GM23338 (cell line): ENCODE measurements at regions not wholly inside any gene's neighbourhood (a gene's known extent, or its start where the extent isn't known, plus 50 kb on each side); places are given as distances from the start of the nearest gene placed in this dataset.

Experiments used
- ATAC-seq: fragments of 200-7000 bp; cut with Tn5 transposase; 3 replicates; pipeline ENCODE4 v1.9.1; 2020
- DNase-seq: peaks from one replicate; pipeline ENCODE4 v3.0.0-alpha.2; 2015; ENCODE audit warnings: low spot score
- H2AFZ ChIP-seq: fragments of 200-600 bp; sonication (generic); 2 replicates; pipeline ENCODE4 v1.8.0; 2016; ENCODE audit warnings: antibody characterized with exemption, mild to moderate bottlenecking, moderate library complexity
- H3F3A ChIP-seq: fragments of 200-600 bp; sonication (generic); replicated peaks from 2 replicates; pipeline ENCODE4 v1.8.0; 2017; ENCODE audit warnings: antibody characterized with exemption, mixed run types, low read depth
- H3K27ac ChIP-seq: fragments of 200-600 bp; sonication (generic); 2 replicates; pipeline ENCODE4 v1.6.1; 2016; ENCODE audit warnings: low read depth
- H3K27me3 ChIP-seq: fragments of 200-600 bp; sonication (generic); 2 replicates; pipeline ENCODE4 v1.8.0; 2016; ENCODE audit warnings: mild to moderate bottlenecking, mixed run types, moderate library complexity; ENCODE audit not compliant: insufficient read depth
- H3K36me3 ChIP-seq: fragments of 200-600 bp; sonication (generic); 2 replicates; pipeline ENCODE4 v1.8.0; 2016; ENCODE audit warnings: mild to moderate bottlenecking; ENCODE audit not compliant: insufficient read depth
- H3K4me1 ChIP-seq: fragments of 200-600 bp; sonication (generic); 2 replicates; pipeline ENCODE4 v1.8.0; 2016; ENCODE audit warnings: mild to moderate bottlenecking, moderate library complexity; ENCODE audit not compliant: insufficient read depth
- H3K4me2 ChIP-seq: fragments of 200-600 bp; sonication (generic); 2 replicates; pipeline ENCODE4 v1.7.1; 2017; ENCODE audit warnings: mixed run types
- H3K4me3 ChIP-seq: fragments of 200-600 bp; sonication (generic); 2 replicates; pipeline ENCODE4 v1.6.1; 2016; ENCODE audit warnings: mixed run types
- H3K79me2 ChIP-seq: fragments of 200-600 bp; sonication (generic); replicated peaks from 2 replicates; pipeline ENCODE4 v1.8.0; 2017; ENCODE audit warnings: mild to moderate bottlenecking; ENCODE audit not compliant: insufficient read depth
- H3K9me2 ChIP-seq: fragments of 200-600 bp; sonication (generic); 2 replicates; pipeline ENCODE4 v1.8.0; 2017; ENCODE audit not compliant: insufficient read depth
- H4K20me1 ChIP-seq: fragments of 200-600 bp; sonication (generic); replicated peaks from 2 replicates; pipeline ENCODE4 v1.8.0; 2017; ENCODE audit warnings: mild to moderate bottlenecking; ENCODE audit not compliant: insufficient read depth
- H3K27ac Mint-ChIP-seq: 2 replicates; pipeline ENCODE4 v1.8.0; 2020; ENCODE audit warnings: inconsistent platforms, mild to moderate bottlenecking, moderate library complexity, mixed read lengths
- H3K27me3 Mint-ChIP-seq: 3 replicates; pipeline ENCODE4 v1.8.0; 2022; ENCODE audit warnings: low read depth, mild to moderate bottlenecking, moderate library complexity, mixed read lengths, inconsistent platforms; ENCODE audit not compliant: insufficient read depth, poor library complexity
- H3K36me3 Mint-ChIP-seq: 3 replicates; pipeline ENCODE4 v1.8.0; 2021; ENCODE audit warnings: low read depth, mild to moderate bottlenecking, inconsistent platforms, moderate library complexity, mixed read lengths
- H3K4me1 Mint-ChIP-seq: 3 replicates; pipeline ENCODE4 v1.8.0; 2020; ENCODE audit warnings: mild to moderate bottlenecking, inconsistent platforms, mixed read lengths
- H3K4me3 Mint-ChIP-seq: 3 replicates; pipeline ENCODE4 v1.8.0; 2021; ENCODE audit warnings: moderate library complexity, mild to moderate bottlenecking, inconsistent platforms, mixed read lengths
- H3K9me3 Mint-ChIP-seq: 3 replicates; pipeline ENCODE4 v1.8.0; 2020; ENCODE audit warnings: moderate library complexity, mild to moderate bottlenecking, inconsistent platforms, mixed read lengths
- CREB1 ChIP-seq: fragments of 250-450 bp; sonication (Bioruptor Pico); IDR thresholded peaks from 2 replicates; pipeline ENCODE4 v1.5.0; 2020; ENCODE audit warnings: low read depth, mild to moderate bottlenecking, moderate library complexity
- EZH2 ChIP-seq: fragments of 200-600 bp; sonication (generic); IDR thresholded peaks from one replicate; pipeline ENCODE4 v1.8.0; 2017; ENCODE audit warnings: antibody characterized with exemption, mild to moderate bottlenecking, low read depth; ENCODE audit not compliant: unreplicated experiment
- JUNB ChIP-seq: IDR thresholded peaks from one replicate; pipeline ENCODE4 v1.6.1; 2016; ENCODE audit warnings: antibody characterized with exemption; ENCODE audit not compliant: unreplicated experiment
- NANOG ChIP-seq: IDR thresholded peaks from 2 replicates; pipeline ENCODE4 v1.6.1; 2016; ENCODE audit warnings: antibody characterized with exemption, borderline replicate concordance
- STAT1 ChIP-seq: IDR thresholded peaks from one replicate; pipeline ENCODE4 v1.6.1; 2016; ENCODE audit warnings: antibody characterized with exemption; ENCODE audit not compliant: unreplicated experiment
- ZNF114 ChIP-seq: fragments of 250-450 bp; sonication (Bioruptor Pico); IDR thresholded peaks from 2 replicates; pipeline ENCODE4 v1.5.0; 2020; ENCODE audit warnings: mild to moderate bottlenecking, moderate library complexity
- ZNF331 ChIP-seq: fragments of 250-450 bp; sonication (Bioruptor Pico); IDR thresholded peaks from 2 replicates; pipeline ENCODE4 v1.5.0; 2020; ENCODE audit warnings: low read depth, mild to moderate bottlenecking, moderate library complexity
- TF ChIP-seq, protein P1 (sequence below): IDR thresholded peaks from 2 replicates; pipeline ENCODE4 v1.6.1; 2016; ENCODE audit warnings: antibody characterized with exemption
- TF ChIP-seq, protein P2 (sequence below): IDR thresholded peaks from one replicate; pipeline ENCODE4 v1.6.1; 2018; ENCODE audit warnings: antibody characterized with exemption; ENCODE audit not compliant: unreplicated experiment
- TF ChIP-seq, protein P3 (sequence below): fragments of 250-450 bp; sonication (Bioruptor Pico); IDR thresholded peaks from 2 replicates; pipeline ENCODE4 v1.5.0; 2020; ENCODE audit warnings: mild to moderate bottlenecking, moderate library complexity

DNA sequence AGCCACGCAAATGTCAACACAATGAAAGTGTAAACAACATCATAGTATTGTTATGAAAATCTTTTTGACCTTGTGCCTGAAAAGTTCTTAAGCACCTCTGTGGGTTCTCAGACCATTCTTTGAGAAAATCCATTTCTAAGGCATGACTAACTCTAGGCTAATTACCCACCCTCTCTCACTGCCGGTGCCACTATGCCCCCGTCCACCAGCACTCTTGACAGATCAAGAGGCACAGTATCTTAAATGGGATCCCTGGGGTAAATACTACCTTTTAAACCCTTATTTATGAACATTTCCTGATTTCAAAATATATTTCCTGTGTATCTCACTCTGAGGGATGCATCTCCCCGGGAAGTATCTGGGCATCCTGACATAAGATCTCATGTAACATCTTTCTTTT lies 607.5 kb downstream of the METTL15 start (continued):
- TF ChIP-seq ZNF331, result no peak
- no peak for TF ChIP-seq CREB1
- TF ChIP-seq, protein P1, sequence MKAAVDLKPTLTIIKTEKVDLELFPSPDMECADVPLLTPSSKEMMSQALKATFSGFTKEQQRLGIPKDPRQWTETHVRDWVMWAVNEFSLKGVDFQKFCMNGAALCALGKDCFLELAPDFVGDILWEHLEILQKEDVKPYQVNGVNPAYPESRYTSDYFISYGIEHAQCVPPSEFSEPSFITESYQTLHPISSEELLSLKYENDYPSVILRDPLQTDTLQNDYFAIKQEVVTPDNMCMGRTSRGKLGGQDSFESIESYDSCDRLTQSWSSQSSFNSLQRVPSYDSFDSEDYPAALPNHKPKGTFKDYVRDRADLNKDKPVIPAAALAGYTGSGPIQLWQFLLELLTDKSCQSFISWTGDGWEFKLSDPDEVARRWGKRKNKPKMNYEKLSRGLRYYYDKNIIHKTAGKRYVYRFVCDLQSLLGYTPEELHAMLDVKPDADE, result no peak
- TF ChIP-seq ZNF114 (CRISPR knock-in tag), result no peak
- TF ChIP-seq, protein P2, sequence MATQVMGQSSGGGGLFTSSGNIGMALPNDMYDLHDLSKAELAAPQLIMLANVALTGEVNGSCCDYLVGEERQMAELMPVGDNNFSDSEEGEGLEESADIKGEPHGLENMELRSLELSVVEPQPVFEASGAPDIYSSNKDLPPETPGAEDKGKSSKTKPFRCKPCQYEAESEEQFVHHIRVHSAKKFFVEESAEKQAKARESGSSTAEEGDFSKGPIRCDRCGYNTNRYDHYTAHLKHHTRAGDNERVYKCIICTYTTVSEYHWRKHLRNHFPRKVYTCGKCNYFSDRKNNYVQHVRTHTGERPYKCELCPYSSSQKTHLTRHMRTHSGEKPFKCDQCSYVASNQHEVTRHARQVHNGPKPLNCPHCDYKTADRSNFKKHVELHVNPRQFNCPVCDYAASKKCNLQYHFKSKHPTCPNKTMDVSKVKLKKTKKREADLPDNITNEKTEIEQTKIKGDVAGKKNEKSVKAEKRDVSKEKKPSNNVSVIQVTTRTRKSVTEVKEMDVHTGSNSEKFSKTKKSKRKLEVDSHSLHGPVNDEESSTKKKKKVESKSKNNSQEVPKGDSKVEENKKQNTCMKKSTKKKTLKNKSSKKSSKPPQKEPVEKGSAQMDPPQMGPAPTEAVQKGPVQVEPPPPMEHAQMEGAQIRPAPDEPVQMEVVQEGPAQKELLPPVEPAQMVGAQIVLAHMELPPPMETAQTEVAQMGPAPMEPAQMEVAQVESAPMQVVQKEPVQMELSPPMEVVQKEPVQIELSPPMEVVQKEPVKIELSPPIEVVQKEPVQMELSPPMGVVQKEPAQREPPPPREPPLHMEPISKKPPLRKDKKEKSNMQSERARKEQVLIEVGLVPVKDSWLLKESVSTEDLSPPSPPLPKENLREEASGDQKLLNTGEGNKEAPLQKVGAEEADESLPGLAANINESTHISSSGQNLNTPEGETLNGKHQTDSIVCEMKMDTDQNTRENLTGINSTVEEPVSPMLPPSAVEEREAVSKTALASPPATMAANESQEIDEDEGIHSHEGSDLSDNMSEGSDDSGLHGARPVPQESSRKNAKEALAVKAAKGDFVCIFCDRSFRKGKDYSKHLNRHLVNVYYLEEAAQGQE, result no peak

DNA sequence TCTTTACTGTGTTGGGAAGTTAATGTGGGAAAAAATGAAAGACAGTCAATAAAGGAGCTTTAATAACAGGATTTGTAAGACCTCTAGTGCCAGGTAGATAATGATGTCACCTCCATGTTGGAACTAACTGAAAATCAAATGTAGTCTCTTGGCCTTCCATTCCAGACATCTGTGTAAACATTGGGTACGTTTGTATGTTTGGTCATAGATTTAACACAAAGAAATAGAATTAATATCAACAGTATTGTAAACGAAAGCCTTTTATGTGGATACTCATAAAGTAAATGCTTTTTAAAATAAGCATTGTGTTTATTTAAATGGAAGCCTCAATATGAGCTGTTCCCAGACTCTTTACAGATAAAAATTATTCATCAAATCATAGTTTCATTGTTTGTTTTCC lies 605.7 kb downstream of the METTL15 start:
- Histone ChIP-seq H3K4me3 (no peak overlapping the region), H3K27ac (no peak overlapping the region), H3K4me2 (no peak overlapping the region), H3K36me3 (no peaks in the 10 kb centered on the region), H2AFZ (no peak overlapping the region), H3F3A (no peaks in the 10 kb centered on the region), H3K9me2 (no peaks in the 10 kb centered on the region), H3K27me3 (no peaks in the 10 kb centered on the region), H3K4me1 (peaks cover 16% of the 10 kb centered on the region), H3K79me2 (no peaks in the 10 kb centered on the region), H4K20me1 (no peaks in the 10 kb centered on the region)
- no peak overlapping the region for H3K27ac Mint-ChIP-seq
- no peak for ATAC-seq
- no peak overlapping the region for H3K4me3 Mint-ChIP-seq
- peaks cover 3% of the 10 kb centered on the region; the same call in 1 of the 3 replicates for H3K36me3 Mint-ChIP-seq
- H3K4me1 Mint-ChIP-seq, result peaks cover 19% of the 10 kb centered on the region
- peaks cover 2% of the 10 kb centered on the region for H3K27me3 Mint-ChIP-seq
- H3K9me3 Mint-ChIP-seq, result no peaks in the 10 kb centered on the region; the same call in 2 of the 3 replicates
- no peak for DNase-seq
- TF ChIP-seq STAT1 (no peak), ZNF114 (CRISPR knock-in tag) (no peak), NANOG (no peak), ZNF331 (no peak), JUNB (no peak), EZH2 (no peak)
- TF ChIP-seq, protein P3, sequence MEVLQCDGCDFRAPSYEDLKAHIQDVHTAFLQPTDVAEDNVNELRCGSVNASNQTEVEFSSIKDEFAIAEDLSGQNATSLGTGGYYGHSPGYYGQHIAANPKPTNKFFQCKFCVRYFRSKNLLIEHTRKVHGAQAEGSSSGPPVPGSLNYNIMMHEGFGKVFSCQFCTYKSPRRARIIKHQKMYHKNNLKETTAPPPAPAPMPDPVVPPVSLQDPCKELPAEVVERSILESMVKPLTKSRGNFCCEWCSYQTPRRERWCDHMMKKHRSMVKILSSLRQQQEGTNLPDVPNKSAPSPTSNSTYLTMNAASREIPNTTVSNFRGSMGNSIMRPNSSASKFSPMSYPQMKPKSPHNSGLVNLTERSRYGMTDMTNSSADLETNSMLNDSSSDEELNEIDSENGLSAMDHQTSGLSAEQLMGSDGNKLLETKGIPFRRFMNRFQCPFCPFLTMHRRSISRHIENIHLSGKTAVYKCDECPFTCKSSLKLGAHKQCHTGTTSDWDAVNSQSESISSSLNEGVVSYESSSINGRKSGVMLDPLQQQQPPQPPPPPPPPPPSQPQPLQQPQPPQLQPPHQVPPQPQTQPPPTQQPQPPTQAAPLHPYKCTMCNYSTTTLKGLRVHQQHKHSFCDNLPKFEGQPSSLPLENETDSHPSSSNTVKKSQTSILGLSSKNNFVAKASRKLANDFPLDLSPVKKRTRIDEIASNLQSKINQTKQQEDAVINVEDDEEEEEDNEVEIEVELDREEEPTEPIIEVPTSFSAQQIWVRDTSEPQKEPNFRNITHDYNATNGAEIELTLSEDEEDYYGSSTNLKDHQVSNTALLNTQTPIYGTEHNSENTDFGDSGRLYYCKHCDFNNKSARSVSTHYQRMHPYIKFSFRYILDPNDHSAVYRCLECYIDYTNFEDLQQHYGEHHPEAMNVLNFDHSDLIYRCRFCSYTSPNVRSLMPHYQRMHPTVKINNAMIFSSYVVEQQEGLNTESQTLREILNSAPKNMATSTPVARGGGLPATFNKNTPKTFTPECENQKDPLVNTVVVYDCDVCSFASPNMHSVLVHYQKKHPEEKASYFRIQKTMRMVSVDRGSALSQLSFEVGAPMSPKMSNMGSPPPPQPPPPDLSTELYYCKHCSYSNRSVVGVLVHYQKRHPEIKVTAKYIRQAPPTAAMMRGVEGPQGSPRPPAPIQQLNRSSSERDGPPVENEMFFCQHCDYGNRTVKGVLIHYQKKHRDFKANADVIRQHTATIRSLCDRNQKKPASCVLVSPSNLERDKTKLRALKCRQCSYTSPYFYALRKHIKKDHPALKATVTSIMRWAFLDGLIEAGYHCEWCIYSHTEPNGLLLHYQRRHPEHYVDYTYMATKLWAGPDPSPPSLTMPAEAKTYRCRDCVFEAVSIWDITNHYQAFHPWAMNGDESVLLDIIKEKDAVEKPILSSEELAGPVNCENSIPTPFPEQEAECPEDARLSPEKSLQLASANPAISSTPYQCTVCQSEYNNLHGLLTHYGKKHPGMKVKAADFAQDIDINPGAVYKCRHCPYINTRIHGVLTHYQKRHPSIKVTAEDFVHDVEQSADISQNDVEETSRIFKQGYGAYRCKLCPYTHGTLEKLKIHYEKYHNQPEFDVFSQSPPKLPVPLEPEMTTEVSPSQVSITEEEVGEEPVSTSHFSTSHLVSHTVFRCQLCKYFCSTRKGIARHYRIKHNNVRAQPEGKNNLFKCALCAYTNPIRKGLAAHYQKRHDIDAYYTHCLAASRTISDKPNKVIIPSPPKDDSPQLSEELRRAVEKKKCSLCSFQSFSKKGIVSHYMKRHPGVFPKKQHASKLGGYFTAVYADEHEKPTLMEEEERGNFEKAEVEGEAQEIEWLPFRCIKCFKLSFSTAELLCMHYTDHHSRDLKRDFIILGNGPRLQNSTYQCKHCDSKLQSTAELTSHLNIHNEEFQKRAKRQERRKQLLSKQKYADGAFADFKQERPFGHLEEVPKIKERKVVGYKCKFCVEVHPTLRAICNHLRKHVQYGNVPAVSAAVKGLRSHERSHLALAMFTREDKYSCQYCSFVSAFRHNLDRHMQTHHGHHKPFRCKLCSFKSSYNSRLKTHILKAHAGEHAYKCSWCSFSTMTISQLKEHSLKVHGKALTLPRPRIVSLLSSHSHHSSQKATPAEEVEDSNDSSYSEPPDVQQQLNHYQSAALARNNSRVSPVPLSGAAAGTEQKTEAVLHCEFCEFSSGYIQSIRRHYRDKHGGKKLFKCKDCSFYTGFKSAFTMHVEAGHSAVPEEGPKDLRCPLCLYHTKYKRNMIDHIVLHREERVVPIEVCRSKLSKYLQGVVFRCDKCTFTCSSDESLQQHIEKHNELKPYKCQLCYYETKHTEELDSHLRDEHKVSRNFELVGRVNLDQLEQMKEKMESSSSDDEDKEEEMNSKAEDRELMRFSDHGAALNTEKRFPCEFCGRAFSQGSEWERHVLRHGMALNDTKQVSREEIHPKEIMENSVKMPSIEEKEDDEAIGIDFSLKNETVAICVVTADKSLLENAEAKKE (CRISPR knock-in tag), result no peak
- TF ChIP-seq, protein P2, result no peak
